MV-4-11 (cell line): ENCODE measurements at regions not wholly inside any gene's neighbourhood (a gene's known extent, or its start where the extent isn't known, plus 50 kb on each side); places are given as distances from the start of the nearest gene placed in this dataset.

Source experiments
- DNase-seq: peaks from one replicate; lab custom pipeline; 2025; lab: John Stamatoyannopoulos, UW

DNA sequence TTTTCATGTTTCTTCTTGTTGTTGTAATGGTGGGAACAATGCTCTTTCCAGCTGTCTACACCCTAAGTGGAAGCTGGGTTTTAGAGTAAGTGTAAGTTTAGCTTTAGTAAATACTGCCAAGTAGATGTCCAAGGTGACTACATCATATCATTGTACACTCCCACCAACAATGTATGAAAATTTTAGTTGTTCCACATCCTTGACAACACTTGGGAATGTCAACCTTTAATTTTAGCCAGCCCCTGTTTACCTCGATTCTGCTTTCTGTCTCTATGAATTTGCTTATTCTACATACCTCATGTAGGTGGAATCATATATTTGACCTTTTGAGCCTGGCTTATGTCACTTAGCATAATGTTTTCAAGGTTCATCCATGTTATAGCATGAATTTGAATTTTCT lies 93.0 kb downstream of the MTPAP start:
- DNase-seq, result no peak

DNA sequence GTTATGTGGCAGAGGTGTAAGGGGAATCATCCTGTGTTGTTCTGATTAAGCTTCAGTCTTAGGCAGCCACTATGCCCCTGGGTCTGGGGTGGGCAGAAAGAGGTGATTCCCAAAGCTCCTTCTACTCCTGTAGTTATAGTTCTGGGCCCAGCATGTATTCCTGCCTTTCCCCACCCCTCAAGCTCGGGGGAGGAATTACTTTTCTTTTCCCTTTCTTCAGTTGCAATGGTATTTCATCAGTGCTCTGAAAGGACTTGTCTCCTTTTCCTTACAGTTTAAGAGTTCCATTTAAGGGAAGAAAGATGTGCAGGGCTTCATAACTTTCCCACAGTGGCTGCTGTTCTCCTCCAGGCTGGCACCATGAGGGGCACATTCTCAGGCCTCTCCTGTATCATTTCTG lies 94.2 kb downstream of the MTPAP start:
- DNase-seq, result no peak

DNA sequence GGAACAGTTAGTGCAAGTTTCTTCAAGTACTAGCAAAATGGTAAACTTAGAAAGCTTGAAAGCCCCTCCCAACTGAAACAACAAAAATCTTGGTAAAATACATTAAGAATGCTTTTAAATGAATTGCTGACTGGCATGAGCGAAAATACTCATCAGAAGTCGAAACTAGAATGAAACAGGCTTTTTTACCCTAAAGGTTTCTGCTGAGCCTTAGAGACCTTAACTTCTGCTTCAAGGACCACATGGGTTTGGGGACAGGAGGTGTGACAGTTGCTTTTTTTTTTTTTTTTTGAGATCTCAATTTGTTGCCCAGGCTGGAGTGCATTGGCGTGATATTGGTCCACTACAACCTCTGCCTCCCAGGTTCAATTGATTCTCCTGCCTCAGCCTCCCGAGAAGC lies 100.3 kb downstream of the MTPAP start:
- DNase-seq, result no peak

DNA sequence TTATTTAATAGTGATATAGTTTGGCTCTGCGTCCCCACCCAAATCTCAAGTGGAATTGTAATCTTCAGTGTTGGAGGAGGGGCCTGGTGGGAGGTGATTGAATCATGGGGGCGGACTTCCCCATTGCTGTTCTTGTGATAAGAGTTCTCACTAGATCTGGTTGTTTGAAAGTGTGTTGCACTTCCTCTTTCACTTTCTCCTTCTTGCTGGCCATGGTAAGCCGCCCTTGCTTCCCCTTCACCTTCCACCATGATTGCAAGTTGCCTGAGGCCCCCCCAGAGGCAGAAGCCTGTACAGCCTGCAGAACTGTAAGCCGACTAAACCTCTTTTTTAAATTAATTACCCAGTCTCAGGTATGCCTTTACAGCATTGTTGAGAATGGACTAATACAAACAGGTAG lies 101.4 kb downstream of the MTPAP start:
- DNase-seq, result peak; percentile 83

DNA sequence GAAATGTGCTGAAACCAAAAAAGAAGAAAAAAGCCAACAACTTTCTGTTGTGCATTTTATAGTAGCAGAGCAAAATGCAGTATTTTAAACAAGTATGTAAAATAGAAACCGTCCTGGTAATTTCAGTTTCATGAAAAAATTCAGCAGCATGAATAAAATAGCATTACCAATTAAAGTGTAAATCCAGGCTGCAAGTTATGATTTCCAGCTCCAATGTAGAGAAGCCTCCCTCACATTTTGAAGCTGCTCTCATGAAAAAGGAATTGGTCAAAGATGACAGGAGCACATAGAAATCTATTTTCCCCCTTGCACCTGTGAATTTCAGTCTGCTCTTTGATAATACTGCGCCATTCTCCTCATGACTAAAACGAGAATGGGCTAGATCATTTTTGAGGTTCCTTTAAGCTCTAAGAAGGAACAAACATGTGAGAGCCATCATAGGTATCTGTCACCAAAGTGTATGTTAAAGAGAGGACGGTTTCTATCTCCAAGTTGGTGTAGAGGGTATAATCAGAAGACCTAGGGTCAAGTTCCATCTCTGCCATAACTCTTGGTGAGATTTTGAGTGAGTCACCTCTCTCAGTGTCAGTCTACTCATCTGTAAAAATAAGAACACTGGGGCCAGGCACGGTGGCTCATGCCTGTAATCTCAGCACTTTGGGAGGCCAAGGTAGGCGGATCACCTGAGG lies 107.5 kb downstream of the MTPAP start:
- no peak for DNase-seq

DNA sequence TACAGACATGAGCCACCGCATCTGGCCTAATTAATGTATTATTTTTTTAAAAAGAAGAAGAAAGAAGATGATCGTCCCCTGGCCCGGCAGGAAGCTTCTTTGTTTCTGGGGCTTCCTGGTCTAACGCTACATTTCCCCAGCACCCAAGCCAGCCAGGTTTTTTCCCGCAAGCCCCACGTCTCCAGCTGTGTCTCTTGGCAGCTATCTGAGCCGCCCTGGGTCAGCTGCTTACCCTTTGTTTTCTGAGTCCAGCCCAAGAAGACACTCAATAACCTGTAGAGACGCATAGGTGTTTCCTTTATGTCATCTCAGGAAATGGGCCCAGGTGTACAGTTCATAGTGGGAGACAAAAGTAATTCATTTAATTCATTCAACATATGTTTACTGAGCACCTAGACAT lies 110.2 kb downstream of the MTPAP start:
- DNase-seq, result no peak

DNA sequence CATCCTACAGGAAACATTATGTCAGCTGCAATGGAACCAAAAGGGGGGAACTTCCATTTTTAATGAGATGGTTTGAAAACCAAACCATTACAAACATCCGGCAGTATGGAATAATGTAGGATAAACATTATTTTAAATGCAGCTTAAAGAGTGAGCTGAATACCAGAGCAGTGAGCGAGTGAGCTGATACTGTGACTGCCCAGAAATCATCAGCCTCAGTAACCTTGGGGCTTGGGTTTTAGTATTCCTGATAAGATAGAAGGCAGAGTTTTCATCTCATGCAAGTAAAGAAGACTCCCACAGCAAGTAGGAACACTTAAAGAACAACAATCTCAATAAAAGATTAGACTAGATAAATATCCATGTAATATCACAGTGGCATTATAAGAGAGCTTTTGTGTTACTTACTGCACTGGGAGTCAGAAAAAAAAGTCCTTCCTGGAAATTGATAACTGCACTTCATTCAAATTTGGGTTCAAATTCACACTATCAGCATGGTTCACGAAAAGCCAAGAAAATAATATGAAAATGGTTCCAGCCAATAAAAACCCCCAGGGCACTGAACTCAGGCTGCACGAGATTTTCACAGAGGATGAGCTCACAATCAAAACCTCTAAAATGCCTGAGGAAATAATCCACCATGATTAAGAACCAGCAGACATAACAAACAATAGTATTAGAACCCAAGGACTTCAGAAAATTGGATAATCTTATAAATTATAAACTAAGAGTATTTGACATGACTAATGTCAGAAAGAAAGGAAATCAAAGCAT lies 115.7 kb downstream of the MTPAP start:
- DNase-seq, result no peak

DNA sequence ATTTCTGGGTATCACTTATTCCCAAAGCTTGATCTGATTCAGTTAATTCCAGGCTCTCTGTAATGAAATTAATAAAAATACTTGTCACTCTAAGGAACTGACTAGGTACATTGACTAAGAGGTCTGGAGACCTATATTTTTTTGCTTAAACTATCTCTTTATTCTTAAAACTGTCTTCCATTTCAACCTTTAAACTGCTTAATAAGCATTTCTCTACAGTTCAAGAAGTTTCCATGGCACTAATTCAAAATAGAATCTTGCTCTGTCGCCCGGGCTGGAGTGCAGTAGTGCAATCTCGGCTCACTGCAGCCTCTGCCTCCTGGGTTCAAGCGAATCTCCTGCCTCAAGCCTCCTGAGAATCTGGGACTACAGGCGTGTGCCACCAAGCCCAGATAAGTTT lies 117.4 kb downstream of the MTPAP start:
- DNase-seq, result no peak

DNA sequence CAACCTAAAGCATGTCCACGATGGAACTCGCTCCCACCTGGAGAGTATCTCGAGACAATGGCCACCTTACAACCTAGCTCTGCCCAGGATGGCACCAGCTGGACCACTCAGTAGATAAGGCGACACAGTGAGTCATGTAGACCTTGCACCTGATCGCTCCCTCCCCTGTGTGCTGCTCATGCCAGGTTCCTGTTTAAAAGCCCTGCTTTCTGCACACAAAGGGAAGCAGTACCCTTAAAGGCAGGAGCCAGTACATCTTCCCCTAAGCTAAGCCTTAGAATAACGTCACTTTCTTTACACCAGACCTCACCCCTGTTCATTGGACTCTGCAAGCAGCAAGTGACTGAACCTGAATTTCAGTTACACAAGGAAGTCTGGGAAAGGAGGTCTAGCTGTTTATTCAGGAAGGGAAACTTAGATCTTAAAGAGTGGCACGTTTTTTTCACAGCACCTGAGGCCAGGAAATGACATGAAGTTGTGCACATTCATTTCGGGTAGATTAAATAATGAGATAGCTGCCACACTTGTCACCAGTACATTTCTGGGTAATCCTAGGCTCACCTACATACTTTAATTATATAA lies 117.9 kb downstream of the MTPAP start:
- peak; percentile 25 for DNase-seq

DNA sequence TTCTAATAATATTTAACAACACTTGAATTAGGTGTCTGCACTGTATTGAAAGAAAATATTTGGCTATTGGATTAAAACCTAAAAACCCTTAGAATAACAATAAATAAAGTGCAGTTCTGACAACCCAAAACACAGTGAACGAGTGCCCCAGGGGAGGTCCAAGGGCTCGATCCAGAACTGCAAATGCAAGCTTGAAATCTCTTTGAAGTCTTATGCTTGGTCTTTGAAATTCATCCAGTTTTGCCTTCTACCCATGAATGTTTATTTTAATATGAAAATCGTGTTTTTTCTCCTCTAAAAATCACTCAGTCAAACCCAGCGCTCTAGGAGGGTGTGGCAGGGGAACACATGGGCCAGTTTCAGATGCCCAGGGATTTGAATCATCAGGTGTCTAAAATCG lies 119.5 kb downstream of the MTPAP start:
- no peak for DNase-seq

DNA sequence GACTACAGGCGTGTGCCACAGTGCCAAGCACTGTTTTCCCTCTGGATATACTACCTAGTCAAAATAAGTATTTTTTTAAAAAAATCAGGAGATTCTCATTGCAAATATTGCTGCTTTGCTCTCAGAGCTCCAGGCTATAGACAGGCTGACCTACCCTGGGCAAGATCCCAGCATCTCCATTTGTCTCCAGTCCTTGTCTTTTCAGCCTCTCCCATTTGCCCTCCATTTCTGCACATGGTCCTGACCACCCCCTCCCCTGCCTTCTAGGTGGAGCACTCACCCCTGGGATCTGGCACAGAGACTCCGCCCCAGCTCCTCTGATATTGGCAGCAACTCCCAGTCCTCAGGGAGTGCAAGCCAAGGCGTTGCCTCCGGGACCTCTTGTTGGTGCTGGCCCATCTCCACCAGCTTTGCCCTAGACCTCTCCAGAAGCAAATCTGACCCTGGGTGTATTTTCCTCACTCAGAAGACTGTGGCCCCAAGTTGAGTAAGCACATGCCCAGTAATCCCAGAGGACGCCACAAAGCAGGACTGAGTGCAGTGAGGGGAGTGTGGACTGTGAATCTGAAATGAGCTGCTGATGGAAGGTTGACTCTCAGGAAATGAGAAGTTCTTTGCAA lies 120.6 kb downstream of the MTPAP start:
- DNase-seq, result no peak

DNA sequence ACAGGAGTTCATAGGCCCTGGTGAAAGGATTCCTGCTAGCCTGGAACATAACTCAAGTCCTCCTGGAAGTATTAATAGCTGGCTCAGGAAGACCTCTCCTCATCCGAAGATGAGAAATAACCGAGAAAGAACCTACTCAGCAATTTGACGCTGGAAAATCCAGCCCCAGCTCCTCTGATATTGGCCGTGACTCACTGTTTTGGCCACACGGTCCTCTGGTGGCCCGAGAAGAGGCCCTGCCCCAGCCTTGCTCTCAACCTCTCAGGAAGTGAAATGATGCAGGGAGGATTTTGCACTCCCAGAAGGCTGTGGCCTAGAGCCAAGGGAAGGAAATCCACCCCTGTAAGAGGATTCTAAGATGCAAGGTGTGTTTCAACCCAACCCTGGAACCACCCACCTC lies 121.6 kb downstream of the MTPAP start:
- DNase-seq, result no peak

DNA sequence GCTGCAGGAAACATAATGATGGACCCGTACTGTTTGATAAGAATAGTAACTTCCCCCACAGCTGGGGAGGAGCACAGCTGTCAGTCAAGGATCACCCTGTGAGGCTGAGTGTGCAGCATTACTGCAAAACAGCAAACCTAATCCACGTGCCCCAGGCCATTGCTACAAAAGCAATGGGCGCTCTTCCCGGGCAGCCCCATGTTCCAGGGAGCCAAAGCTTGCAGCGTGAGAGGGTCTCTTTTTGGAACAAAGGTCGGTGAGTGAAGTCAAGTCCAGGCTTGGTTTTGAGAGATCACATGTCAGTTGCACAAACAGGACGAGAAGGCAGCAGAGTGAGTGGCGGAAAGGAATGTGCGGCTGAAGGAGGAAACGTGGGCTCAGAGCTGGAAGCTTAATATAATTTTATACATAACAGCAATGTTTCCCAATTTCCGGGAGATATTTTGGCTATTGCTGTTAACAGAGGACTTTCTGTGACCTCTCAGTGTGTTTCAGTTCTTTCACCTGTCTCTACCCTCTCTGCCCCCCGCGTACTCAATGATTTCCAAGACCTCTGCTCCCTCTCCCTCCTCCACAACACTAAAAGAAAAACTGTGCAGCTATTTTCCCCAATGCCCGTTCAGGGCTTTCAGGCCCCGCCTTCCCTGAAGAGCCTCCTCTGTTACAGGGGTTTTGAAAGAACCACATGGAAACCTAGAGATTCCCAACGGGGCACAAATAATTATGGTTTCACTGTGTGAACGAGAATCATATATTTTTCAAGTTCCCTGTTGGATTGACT lies 128.9 kb downstream of the MTPAP start:
- peak; percentile 65 for DNase-seq

DNA sequence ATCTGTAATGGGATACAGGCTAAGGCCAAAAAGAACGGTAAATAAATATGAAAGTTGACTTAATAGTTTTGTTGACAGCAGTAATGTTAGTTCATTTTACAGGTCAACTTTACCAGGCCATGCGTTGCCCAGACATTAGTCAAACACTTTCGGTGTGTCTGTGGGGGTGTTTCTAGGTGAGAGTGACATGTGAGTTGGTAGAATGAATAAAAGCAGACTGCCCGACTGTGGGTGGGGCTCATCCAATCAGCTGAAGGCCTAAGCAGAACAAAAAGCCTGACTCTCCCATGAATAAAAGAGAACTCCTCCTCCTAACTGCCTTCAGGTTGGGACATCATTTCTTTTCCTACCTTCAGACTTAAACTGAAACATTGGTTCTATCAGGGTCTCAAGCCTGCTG lies 132.3 kb downstream of the MTPAP start:
- DNase-seq, result no peak

DNA sequence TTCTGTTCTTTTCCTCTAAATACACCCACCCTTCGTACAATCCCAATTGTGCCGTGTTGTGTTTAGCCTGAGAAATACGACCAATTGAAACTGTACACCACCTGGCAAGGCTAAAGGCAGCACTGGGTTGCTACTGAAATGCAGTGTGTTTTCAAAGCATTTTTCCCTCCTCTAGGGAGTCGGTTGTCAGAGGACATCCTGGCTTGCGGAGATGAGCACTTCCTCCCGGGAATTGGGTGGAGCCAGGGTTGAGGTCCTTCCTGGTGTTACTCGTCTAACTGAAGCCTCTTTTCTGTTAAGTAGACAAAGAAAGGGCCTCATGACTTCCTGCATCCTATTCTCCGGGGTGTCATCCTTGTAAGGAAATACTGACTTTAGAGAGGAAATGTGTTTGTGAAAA lies 133.5 kb downstream of the MTPAP start:
- DNase-seq, result no peak

DNA sequence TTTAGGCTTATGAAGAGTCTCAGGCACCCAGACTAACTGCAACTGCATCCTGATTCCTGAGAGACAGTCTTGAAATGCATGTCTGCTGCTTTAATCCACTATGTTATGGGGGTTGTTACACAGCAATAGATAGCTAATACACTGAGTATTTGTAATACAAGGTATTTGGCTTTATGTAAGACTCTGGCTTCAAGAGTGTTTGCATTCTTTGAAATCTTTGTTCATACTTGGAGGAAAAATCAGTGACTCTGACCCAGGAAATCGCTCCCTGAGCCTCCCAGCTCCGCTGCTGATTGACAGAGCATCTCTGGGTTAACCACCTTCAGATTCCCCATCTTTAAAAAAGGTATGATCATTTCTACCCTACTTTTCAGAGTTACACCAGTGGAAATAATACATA lies 133.9 kb downstream of the MTPAP start:
- DNase-seq, result no peak

DNA sequence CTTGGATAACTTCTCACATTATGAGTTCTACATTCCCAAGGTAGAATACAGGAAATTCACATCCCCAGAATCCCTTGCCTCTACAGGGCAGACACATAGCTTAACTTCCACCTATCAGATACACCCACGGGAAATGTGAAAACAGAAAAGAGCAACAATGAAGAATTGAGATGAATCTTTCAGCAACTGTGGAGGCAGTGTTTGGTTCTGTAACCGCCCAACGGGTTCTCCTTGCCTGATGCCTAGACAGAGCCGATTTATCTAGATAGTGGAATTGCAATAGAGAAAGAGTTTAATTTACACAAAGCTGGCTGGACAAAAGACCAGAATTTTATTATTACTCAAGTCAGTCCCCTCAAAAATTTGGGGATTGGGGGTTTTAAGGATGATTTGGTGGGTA lies 138.8 kb downstream of the MTPAP start:
- no peak for DNase-seq

DNA sequence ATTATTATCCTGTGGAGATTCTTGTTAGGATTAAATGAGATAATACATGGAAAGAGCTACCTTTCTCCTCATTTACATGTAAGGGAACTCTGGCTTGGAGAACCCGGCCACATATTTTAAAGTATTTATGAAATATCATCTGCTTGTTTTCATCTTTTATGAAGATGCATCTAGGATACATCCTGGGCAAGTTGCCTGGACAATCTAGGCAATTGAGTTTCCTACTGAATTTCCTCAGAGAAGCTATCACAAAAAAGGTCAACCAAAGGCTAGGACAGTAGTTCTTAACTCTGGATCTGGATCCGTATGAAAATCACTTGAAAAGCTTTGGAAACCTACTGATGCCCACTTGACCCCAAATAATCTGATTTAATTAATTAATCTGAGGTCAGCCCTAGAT lies 140.7 kb downstream of the MTPAP start:
- DNase-seq, result no peak

DNA sequence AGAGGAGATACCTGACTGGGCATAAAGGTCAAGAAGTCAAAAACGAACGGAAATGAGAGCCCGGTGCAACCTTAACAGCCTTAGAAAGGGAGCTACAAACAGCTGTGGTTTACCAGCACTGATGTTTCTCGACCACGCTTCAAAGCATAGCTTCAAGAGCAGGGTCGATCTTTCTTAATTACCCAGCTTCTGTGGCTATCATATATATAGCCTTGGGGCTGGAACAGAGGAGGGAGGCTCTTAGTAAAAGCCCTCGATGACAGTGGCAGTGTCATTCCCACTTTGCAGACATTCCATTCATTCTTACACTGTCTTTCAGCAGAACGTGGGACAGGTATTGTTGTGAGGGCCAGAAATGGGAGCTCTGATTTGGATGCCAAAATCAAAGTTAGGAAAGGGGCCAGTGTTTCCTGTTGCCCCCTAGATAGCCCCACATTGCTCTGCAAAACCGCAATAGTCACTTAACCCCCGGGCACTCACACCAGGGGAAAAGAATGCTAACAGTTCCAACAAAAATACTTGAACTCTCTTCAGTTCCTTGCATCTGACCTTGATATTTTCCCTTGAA lies 141.5 kb downstream of the MTPAP start:
- DNase-seq, result peak; percentile 12

DNA sequence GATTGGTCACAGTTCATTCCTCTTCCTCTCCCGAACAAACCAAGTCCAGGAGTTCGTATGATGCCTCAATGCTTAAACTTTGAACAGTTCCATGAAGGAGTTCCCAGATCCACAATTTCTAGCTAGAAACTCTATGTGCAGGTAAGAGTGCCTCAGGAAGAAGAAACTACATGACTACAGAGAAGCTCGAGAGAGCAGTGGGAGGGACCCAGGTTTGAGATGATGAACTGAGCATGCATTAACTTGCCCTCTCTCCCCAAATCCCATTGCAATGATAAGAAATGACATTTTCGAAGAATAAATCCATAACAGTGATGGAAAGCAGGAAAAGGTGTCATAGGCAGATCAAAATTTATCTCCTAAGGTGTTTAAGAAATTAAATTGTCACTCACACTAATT lies 140.6 kb upstream of the JCAD start:
- no peak for DNase-seq

DNA sequence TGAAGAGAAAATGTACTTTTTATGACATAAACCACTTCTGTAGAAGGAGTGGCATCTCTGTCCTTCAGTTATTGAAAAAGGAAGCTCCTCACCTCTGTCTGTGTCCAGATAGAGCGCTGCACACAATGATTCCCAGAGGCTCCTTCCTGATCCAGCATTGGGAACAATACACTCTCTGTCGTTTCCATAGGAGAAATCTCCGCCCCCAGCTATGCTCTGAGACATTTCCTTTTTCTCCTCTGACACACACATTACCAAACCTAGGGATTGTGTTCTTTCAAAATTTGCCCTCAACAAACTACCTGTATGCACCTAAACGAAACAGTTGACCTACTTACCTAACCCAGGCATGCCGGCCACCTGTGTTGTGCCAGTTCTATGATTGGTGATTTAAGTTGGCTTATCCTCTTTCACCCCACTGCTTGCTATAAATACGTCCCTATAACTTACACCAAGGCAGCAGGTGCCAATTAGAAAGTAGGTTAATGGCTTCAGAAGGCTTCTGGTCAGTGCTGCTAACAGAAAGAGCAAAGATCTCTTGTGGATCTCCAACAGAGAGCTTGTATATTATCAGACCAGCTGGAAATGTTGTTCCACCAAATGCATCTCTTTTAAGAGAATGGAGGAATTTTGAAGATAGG lies 140.1 kb upstream of the JCAD start:
- no peak for DNase-seq
